Hepatocyte (in vitro differentiated cells): ENCODE measurements at regions not wholly inside any gene's neighbourhood (a gene's known extent, or its start where the extent isn't known, plus 50 kb on each side); places are given as distances from the start of the nearest gene placed in this dataset.

Experiments used
- DNase-seq: peaks from one replicate; pipeline ENCODE4 v3.0.0-alpha.2; 2016; ENCODE audit warnings: low spot score
- H2AFZ ChIP-seq: fragments of 200-600 bp; sonication (generic); 2 replicates; pipeline ENCODE4 v1.6.0; 2016; ENCODE audit warnings: antibody characterized with exemption, mild to moderate bottlenecking
- H3K27ac ChIP-seq: fragments of 200-600 bp; sonication (generic); 2 replicates; pipeline ENCODE4 v1.5.1; 2016; ENCODE audit warnings: mild to moderate bottlenecking
- H3K27me3 ChIP-seq: fragments of 200-600 bp; sonication (generic); 2 replicates; pipeline ENCODE4 v1.6.1; 2016
- H3K36me3 ChIP-seq: fragments of 200-600 bp; sonication (generic); replicated peaks from 2 replicates; pipeline ENCODE4 v1.5.1; 2016; ENCODE audit warnings: low read depth; ENCODE audit not compliant: insufficient read depth
- H3K4me1 ChIP-seq: fragments of 200-600 bp; sonication (generic); 2 replicates; pipeline ENCODE4 v1.5.1; 2016; ENCODE audit warnings: mild to moderate bottlenecking, moderate library complexity; ENCODE audit not compliant: insufficient read depth
- H3K4me2 ChIP-seq: fragments of 200-600 bp; sonication (generic); 2 replicates; pipeline ENCODE4 v1.6.0; 2016
- H3K4me3 ChIP-seq: fragments of 200-600 bp; sonication (generic); 2 replicates; pipeline ENCODE4 v1.5.1; 2016; ENCODE audit warnings: mild to moderate bottlenecking
- H3K79me2 ChIP-seq: fragments of 200-600 bp; sonication (generic); 2 replicates; pipeline ENCODE4 v1.6.0; 2017; ENCODE audit warnings: mild to moderate bottlenecking
- H3K9me2 ChIP-seq: fragments of 200-600 bp; sonication (generic); replicated peaks from 2 replicates; pipeline ENCODE4 v1.6.0; 2017; ENCODE audit warnings: mild to moderate bottlenecking; ENCODE audit not compliant: insufficient read depth
- H3K9me3 ChIP-seq: fragments of 200-600 bp; sonication (generic); 2 replicates; pipeline ENCODE4 v1.5.1; 2016; ENCODE audit warnings: low read depth, mild to moderate bottlenecking
- H4K20me1 ChIP-seq: fragments of 200-600 bp; sonication (generic); 2 replicates; pipeline ENCODE4 v1.6.0; 2016; ENCODE audit warnings: mild to moderate bottlenecking; ENCODE audit not compliant: insufficient read depth, poor library complexity, severe bottlenecking
- EZH2 ChIP-seq: fragments of 200-600 bp; sonication (generic); IDR thresholded peaks from 2 replicates; pipeline ENCODE4 v1.6.1; 2016; ENCODE audit warnings: antibody characterized with exemption, mild to moderate bottlenecking, borderline replicate concordance
- EZH2phosphoT487 ChIP-seq: fragments of 200-600 bp; sonication (generic); IDR thresholded peaks from one replicate; pipeline ENCODE4 v1.6.1; 2018; ENCODE audit warnings: antibody characterized with exemption, mild to moderate bottlenecking, low read depth, moderate library complexity; ENCODE audit not compliant: unreplicated experiment, severe bottlenecking
- WGBS: methylation state at CpG from one replicate; pipeline ENCODE4 v1.1.6; 2016; ENCODE audit warnings: low lambda C conversion rate; ENCODE audit errors: missing lambda C conversion rate; 5-methylcytosine and 5-hydroxymethylcytosine counted together
- TF ChIP-seq, protein P1 (sequence below): fragments of 200-600 bp; sonication (generic); IDR thresholded peaks from 2 replicates; pipeline ENCODE4 v1.5.1; 2016; ENCODE audit warnings: antibody characterized with exemption, mild to moderate bottlenecking; ENCODE audit not compliant: poor library complexity

DNA sequence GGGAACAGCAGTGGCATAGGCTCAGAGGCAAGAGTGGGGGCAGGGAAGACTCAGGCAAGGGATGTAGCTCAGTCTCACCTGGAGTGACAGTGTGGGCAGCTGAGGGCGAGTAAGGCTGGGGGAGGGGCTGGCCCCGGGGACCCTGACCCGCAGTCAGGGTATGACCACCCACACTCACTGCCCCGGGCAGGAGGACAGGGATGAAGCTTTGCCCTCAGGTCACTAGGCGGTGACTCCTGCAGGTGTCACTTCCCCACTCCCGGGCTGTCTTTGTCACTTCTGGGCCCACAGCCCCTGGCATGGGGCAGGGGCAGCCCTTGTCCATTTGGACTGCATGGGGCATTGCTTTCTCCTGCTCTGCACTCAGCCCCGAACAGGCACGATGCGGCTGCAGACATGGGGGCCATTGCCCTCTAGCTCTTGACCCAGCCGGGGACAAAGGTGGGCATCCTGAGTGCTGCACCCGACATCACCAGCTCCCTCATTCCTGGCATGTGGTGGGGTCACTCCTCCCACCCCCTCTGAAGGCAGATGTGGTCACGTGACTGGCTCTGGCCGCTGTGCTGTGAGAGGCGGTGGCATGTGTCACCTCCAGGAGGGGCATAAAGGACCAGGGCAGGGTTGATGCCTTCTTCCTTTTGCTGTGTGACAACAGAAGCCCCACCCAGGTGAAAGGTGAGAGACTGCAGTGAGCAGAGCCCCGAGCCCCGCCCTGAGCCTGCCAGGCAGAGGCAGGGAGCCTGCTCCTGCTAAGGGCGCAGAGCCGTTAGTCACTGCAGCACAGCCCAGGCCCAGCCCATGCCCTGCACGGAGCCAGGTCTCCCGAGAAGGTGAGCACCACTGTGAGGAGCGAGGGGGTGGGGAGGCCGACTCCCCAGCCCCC, 66.0 kb downstream of the MATN1 start:
- no peak overlapping the region for H2AFZ ChIP-seq
- H3K4me2 ChIP-seq = no peak overlapping the region
- no peaks in the 10 kb centered on the region for H3K9me3 ChIP-seq
- no peak overlapping the region for H3K27ac ChIP-seq
- no peak overlapping the region for H3K4me3 ChIP-seq
- no peaks in the 10 kb centered on the region for H3K27me3 ChIP-seq
- no peaks in the 10 kb centered on the region for H3K36me3 ChIP-seq
- no peaks in the 10 kb centered on the region for H3K4me1 ChIP-seq
- no peaks in the 10 kb centered on the region for H4K20me1 ChIP-seq
- WGBS = 83% methylated on average over 17 of the region's 22 CpGs
- no peaks in the 10 kb centered on the region for H3K79me2 ChIP-seq
- peak; percentile 45 for DNase-seq
- TF ChIP-seq EZH2 (no peak), EZH2phosphoT487 (no peak)
- TF ChIP-seq, protein P1, sequence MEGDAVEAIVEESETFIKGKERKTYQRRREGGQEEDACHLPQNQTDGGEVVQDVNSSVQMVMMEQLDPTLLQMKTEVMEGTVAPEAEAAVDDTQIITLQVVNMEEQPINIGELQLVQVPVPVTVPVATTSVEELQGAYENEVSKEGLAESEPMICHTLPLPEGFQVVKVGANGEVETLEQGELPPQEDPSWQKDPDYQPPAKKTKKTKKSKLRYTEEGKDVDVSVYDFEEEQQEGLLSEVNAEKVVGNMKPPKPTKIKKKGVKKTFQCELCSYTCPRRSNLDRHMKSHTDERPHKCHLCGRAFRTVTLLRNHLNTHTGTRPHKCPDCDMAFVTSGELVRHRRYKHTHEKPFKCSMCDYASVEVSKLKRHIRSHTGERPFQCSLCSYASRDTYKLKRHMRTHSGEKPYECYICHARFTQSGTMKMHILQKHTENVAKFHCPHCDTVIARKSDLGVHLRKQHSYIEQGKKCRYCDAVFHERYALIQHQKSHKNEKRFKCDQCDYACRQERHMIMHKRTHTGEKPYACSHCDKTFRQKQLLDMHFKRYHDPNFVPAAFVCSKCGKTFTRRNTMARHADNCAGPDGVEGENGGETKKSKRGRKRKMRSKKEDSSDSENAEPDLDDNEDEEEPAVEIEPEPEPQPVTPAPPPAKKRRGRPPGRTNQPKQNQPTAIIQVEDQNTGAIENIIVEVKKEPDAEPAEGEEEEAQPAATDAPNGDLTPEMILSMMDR = no peak
- H3K9me2 ChIP-seq = no peaks in the 10 kb centered on the region

DNA sequence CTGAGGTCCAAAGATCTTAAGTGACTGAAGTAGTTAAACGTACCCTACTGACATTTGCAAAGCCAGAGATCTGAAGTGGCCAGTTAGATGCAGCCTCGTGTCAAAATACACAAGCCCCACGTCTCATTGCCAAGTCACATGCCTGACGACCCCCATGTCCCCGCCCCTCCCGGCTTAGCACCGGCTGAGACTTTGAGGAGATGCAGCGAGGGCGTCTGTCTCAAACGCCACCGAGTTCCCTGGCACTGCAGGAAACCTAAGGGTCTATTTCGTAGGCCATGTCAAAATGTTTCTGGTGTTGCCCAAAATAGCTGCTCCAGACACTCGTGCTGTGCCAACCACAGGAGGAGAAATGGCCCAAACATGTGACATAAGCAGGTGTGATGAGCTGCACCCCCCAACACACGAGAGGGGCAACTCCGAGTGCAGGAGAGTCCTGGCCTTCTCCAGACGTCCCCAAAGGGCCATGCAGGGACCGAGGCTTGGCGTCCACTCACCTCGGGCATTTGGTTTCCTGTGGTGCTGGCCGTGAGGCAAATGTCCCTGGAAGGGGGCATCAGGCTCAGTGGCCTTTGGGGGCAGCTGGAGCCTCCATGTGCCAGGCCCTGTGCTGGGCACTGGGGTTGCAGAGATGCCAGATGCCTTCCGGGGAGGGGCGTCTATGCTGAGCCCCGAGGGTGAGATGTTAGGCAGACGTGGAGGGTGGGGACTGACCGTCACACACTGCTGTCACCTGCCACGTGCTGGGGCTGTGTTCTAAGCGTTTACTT, 67.0 kb downstream of the MATN1 start:
- Histone ChIP-seq H3K4me2 (no peak overlapping the region), H3K4me3 (no peak overlapping the region), H3K79me2 (no peaks in the 10 kb centered on the region), H2AFZ (no peak overlapping the region), H3K4me1 (no peaks in the 10 kb centered on the region), H3K9me2 (no peaks in the 10 kb centered on the region), H3K36me3 (no peaks in the 10 kb centered on the region), H4K20me1 (no peaks in the 10 kb centered on the region), H3K9me3 (no peaks in the 10 kb centered on the region), H3K27me3 (no peaks in the 10 kb centered on the region), H3K27ac (no peak overlapping the region)
- WGBS = 82% methylated on average over 27 of the region's 27 CpGs
- no peak for DNase-seq
- TF ChIP-seq, protein P1 = no peak
- no peak for TF ChIP-seq EZH2phosphoT487
- no peak for TF ChIP-seq EZH2

DNA sequence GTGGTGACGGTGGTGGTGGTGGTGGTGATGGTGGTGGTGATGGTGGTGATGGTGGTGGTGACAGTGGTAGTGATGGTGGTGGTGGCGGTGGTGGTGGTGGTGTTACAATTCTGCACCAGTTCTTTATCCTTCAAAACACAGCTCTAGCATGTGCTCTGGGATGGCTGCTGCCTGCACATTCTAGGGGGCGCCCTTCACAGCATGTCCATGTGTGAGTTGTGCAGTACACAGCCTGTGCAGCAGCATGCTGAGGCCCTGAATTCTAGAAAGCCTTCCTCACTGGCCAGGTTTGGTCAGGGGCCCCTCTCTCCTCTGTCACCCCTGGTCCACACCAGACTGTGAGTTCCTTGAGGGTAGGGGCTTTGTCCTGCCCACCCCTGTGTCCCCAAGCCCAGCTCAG, 67.7 kb downstream of the MATN1 start:
- no peak overlapping the region for H3K4me3 ChIP-seq
- no peaks in the 10 kb centered on the region for H3K9me3 ChIP-seq
- H2AFZ ChIP-seq = no peak overlapping the region
- TF ChIP-seq EZH2 = no peak
- no peak for TF ChIP-seq EZH2phosphoT487
- TF ChIP-seq, protein P1 = no peak
- no peak overlapping the region for H3K27ac ChIP-seq
- H3K4me1 ChIP-seq = no peaks in the 10 kb centered on the region
- no peaks in the 10 kb centered on the region for H3K9me2 ChIP-seq
- 100% methylated on average over 1 of the region's 3 CpGs for WGBS
- H3K27me3 ChIP-seq = peaks cover 4% of the 10 kb centered on the region
- H3K36me3 ChIP-seq = no peaks in the 10 kb centered on the region
- no peak overlapping the region for H3K4me2 ChIP-seq
- H3K79me2 ChIP-seq = no peaks in the 10 kb centered on the region
- no peak for DNase-seq
- no peaks in the 10 kb centered on the region for H4K20me1 ChIP-seq
